Kidney epithelial cell (primary cell): ENCODE measurements at regions not wholly inside any gene's neighbourhood (a gene's known extent, or its start where the extent isn't known, plus 50 kb on each side); places are given as distances from the start of the nearest gene placed in this dataset.
"Not testable (repeated sequence)": the region's sequence is repeated elsewhere in the genome, so short reads cannot be mapped to it uniquely, and the experiment has no call there.

Source experiments
- DNase-seq: peaks from one replicate; pipeline ENCODE4 v3.0.0-alpha.2; 2010; ENCODE audit warnings: low read depth
- H3K27me3 ChIP-seq: 2 replicates; pipeline ENCODE4 v1.6.0; 2011; ENCODE audit warnings: low read length; ENCODE audit not compliant: control insufficient read depth, insufficient read depth
- H3K36me3 ChIP-seq: 2 replicates; pipeline ENCODE4 v1.5.1; 2011; ENCODE audit warnings: low read length; ENCODE audit not compliant: control insufficient read depth, insufficient read depth
- H3K4me3 ChIP-seq: 2 replicates; pipeline ENCODE4 v1.5.1; 2011; ENCODE audit warnings: low read depth, mild to moderate bottlenecking, control low read depth, low read length
- CTCF ChIP-seq: IDR thresholded peaks from 2 replicates; pipeline ENCODE4 v1.5.1; 2011; ENCODE audit warnings: mild to moderate bottlenecking, moderate library complexity, low read length, control low read depth, inconsistent platforms; ENCODE audit not compliant: insufficient read depth, poor library complexity, severe bottlenecking

DNA sequence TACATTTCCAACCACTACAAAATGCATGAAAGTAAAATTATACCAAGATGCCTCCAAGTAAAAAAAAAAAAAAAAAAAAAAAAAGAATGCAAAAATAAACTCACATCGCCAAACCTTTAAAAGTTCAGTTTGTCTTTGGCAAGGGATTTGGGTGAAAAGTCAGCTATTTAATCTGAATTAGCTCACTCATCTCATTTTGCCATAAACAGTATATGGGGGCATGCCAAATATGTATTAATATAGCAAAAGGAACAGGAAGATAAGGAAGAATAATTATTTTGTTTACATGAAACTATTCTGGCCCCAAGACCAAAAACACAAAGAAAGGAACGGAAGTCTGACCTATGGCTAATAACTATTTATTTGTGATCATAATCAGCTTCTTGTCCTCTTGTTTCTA is 114.7 kb upstream of the SLC6A14 start:
- TF ChIP-seq CTCF = no peak
- Histone ChIP-seq H3K27me3 (no peaks in the 10 kb centered on the region), H3K36me3 (no peaks in the 10 kb centered on the region), H3K4me3 (no peak overlapping the region)
- DNase-seq = no peak

DNA sequence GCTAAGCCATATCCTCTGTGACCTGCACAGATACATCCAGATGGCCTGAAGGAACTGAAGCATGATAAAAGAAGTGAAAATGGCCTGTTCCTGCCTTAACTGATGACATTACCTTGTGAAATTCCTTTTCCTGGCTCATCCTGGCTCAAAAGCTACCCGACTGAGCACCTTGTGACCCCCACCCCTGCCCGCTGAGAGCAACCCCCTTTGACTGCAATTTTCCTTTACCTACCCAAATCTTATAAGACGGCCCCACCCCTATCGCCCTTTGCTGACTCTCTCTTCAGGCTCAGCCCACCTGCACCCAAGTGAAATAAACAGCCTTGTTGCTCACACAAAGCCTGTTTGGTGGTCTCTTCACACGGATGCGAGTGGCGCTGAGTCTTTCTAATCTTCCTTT is 104.4 kb upstream of the SLC6A14 start:
- H3K27me3 ChIP-seq, H3K36me3 ChIP-seq, DNase-seq, H3K4me3 ChIP-seq: not testable (repeated sequence)

DNA sequence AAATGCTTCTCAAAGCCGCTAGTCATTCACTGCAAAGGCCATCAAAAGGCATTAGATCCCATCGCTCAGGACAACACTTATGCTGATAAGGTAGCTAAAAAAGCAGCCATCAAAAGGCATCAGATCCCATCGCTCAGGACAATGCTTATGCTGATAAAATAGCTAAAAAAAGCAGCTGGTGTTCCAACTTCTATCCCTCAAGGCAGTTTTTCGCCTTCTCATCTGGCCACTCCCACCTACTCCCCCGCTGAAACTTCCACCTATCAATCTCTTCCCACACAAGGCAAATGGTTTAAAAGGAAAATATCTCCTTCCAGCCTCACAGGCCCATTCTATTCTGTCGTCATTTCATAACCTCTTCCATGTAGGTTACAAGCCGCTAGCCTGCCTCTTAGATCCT is 101.6 kb upstream of the SLC6A14 start:
- H3K36me3 ChIP-seq, H3K4me3 ChIP-seq, DNase-seq, H3K27me3 ChIP-seq: not testable (repeated sequence)

GRCh38 chrX:116339407-116339806 is 97.0 kb upstream of the SLC6A14 start:
- DNase-seq = no peak

DNA sequence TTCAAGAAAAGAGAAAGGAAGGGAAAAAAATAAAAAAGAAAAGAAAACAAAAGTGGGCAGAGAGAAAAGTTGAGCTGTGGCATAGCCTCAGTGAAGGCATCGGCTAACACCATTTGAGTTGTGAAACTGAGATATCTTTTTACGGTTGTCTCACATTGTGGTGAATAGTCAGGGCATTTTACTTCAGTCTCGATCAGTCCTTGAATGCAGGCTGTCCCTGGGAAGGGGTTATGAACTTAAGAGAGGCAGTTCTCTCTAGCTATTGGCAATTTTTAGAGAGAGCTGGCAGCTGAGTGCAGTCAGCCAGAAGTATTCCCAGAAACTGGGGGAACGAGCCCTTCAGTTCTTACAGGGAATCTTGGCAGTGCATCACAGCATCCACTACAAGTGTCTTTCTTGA is 93.5 kb upstream of the SLC6A14 start:
- Histone ChIP-seq H3K36me3 (no peaks in the 10 kb centered on the region), H3K27me3 (no peaks in the 10 kb centered on the region), H3K4me3 (no peak overlapping the region)
- TF ChIP-seq CTCF = no peak
- DNase-seq = no peak

More at GRCh38 chrX:116339407-116339806, 97.0 kb upstream of the SLC6A14 start:
- Histone ChIP-seq H3K27me3 (no peaks in the 10 kb centered on the region), H3K4me3 (no peak overlapping the region), H3K36me3 (no peaks in the 10 kb centered on the region)
- TF ChIP-seq CTCF = no peak

GRCh38 chrX:116345958-116346357 is 90.4 kb upstream of the SLC6A14 start:
- no peaks in the 10 kb centered on the region for H3K27me3 ChIP-seq

More at GRCh38 chrX:116345958-116346357, 90.4 kb upstream of the SLC6A14 start:
- DNase-seq = no peak
- H3K36me3 ChIP-seq = no peaks in the 10 kb centered on the region
- TF ChIP-seq CTCF = no peak
- no peak overlapping the region for H3K4me3 ChIP-seq
